ENCODE measurements at regions not wholly inside any gene's neighbourhood (a gene's known extent, or its start where the extent isn't known, plus 50 kb on each side); places are given as distances from the start of the nearest gene placed in this dataset.

DNA sequence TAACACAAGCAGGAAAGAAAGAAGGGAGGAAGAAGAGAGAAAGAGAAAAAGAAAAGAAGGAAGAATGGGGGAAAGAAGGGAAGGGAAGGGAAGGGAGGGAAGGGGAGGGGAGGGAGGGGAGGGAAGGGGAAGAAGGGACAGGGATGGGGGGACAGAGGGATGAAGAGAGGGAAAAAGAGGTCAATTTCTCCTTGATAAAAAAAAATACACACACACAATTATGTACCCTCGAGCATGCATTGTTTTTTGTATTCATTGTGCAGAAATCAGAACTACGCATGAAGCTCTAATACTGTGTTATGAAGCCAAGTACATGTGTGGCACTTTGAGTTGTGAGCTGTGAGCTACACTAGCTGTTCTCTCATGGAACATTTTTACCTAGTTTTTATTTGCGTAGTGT is 274.9 kb upstream of the CDH18 start:
- TF ChIP-seq TARDBP (IDR thresholded peaks at IDR 0.05) (no peak), BHLHE40 (IDR thresholded peaks at IDR 0.05; ENCODE audit: borderline replicate concordance) (no peak), SUZ12 (IDR thresholded peaks at IDR 0.05) (no peak), FOXM1 (IDR thresholded peaks at IDR 0.05; ENCODE audit: borderline replicate concordance) (no peak), LEF1 (IDR thresholded peaks at IDR 0.05; ENCODE audit: borderline replicate concordance) (no peak), ARNT (IDR thresholded peaks at IDR 0.05) (no peak), SP1 (IDR thresholded peaks at IDR 0.05) (no peak)
